H1 (cell line): ENCODE measurements at regions not wholly inside any gene's neighbourhood (a gene's known extent, or its start where the extent isn't known, plus 50 kb on each side); places are given as distances from the start of the nearest gene placed in this dataset.

Experiments used
- CTCF ChIA-PET: fragments of 300-600 bp; sonication (Branson Sonifier 250); formaldehyde crosslinking; loops from one replicate; lab custom pipeline; 2021; ENCODE audit not compliant: partially characterized antibody; lab: Charles Lee
- POLR2A ChIA-PET: fragments of 300-600 bp; sonication (Branson Sonifier 250); formaldehyde crosslinking; loops from one replicate; lab custom pipeline; 2021; ENCODE audit warnings: inconsistent platforms; ENCODE audit not compliant: partially characterized antibody; lab: Charles Lee
- DNase-seq, 2 experiments: peaks; one replicate each; pipeline versions ENCODE4 v3.0.0 to v3.0.0-alpha.2; 2010 to 2022; ENCODE audit warnings: low spot score in 2 of 2, low read depth in 1 of 2, mixed read lengths in 1 of 2
- FAIRE-seq: peaks from 2 replicates; lab custom pipeline; 2011; peaks lifted over from hg19 to GRCh38; lab: Jason Lieb, UNC
- H2AFZ ChIP-seq: 2 replicates; pipeline ENCODE4 v1.8.1; 2012; ENCODE audit warnings: low read length, inconsistent platforms
- H2AK5ac ChIP-seq: 2 replicates; pipeline ENCODE4 v1.6.1; 2013; ENCODE audit warnings: low read depth, low read length
- H2BK120ac ChIP-seq: replicated peaks from 2 replicates; pipeline ENCODE3; 2013; ENCODE audit warnings: low read depth, low read length, inconsistent platforms
- H2BK12ac ChIP-seq: 2 replicates; pipeline ENCODE4 v1.6.1; 2013; ENCODE audit warnings: low read depth, low read length
- H2BK15ac ChIP-seq: 2 replicates; pipeline ENCODE4 v1.6.1; 2013; ENCODE audit warnings: low read length
- H2BK20ac ChIP-seq: 2 replicates; pipeline ENCODE4 v1.6.1; 2013; ENCODE audit warnings: low read length
- H2BK5ac ChIP-seq: 2 replicates; pipeline ENCODE4 v1.6.1; 2013; ENCODE audit warnings: low read depth, low read length
- H3K14ac ChIP-seq: 2 replicates; pipeline ENCODE4 v1.6.1; 2013; ENCODE audit warnings: inconsistent platforms; ENCODE audit not compliant: insufficient read length
- H3K18ac ChIP-seq: 2 replicates; pipeline ENCODE4 v1.6.1; 2013; ENCODE audit warnings: low read length; ENCODE audit errors: extremely low read depth
- H3K23ac ChIP-seq: 2 replicates; pipeline ENCODE4 v1.6.1; 2013; ENCODE audit warnings: inconsistent platforms; ENCODE audit not compliant: insufficient read length
- H3K23me2 ChIP-seq: 2 replicates; pipeline ENCODE4 v1.6.1; 2013; ENCODE audit warnings: low read depth, low read length
- H3K27ac ChIP-seq: 2 replicates; pipeline ENCODE4 v1.6.1; 2011; ENCODE audit warnings: low read depth, low read length, inconsistent platforms
- H3K27me3 ChIP-seq, 4 experiments: replicated peaks in 1 of 4; 1 replicate in 1 of 4; 2 replicates in 3 of 4; pipeline versions ENCODE4 v1.6.1 to v1.8.1; 2011 to 2013; ENCODE audit warnings: low read length in 3 of 4, mild to moderate bottlenecking in 3 of 4, inconsistent platforms in 2 of 4, mixed read lengths in 2 of 4, moderate library complexity in 1 of 4; ENCODE audit not compliant: control insufficient read depth in 3 of 4, insufficient read depth in 3 of 4; ENCODE audit errors: extremely low read depth in 1 of 4
- H3K36me3 ChIP-seq, 4 experiments: 2 replicates each; pipeline versions ENCODE4 v1.6.1 to v1.8.1; 2011 to 2013; ENCODE audit warnings: mild to moderate bottlenecking in 4 of 4, low read length in 3 of 4, moderate library complexity in 2 of 4, control low read depth in 1 of 4, inconsistent platforms in 1 of 4; ENCODE audit not compliant: insufficient read depth in 4 of 4, control insufficient read depth in 2 of 4
- H3K4ac ChIP-seq: replicated peaks from 2 replicates; pipeline ENCODE3; 2013; ENCODE audit warnings: low read length, low read depth, mixed read lengths, inconsistent platforms; ENCODE audit not compliant: insufficient read length
- H3K4me1 ChIP-seq, 4 experiments: replicated peaks in 1 of 4; 1 replicate in 1 of 4; 2 replicates in 3 of 4; pipeline versions ENCODE4 v1.6.1 to v1.8.1; 2011 to 2013; ENCODE audit warnings: low read length in 3 of 4, inconsistent platforms in 2 of 4, mixed read lengths in 1 of 4; ENCODE audit not compliant: insufficient read depth in 4 of 4, control insufficient read depth in 3 of 4
- H3K4me2 ChIP-seq, 2 experiments: 2 replicates each; pipeline versions ENCODE4 v1.6.1 to v1.8.1; 2011 to 2013; ENCODE audit warnings: low read depth in 2 of 2, low read length in 2 of 2, control low read depth in 1 of 2, inconsistent platforms in 1 of 2, mild to moderate bottlenecking in 1 of 2; ENCODE audit not compliant: insufficient read depth in 1 of 2
- H3K4me3 ChIP-seq, 4 experiments: fragments of 200-600, 300-600 bp in 1 of 4; sonication (generic), shearing (Covaris generic), sonication (Bioruptor Twin) in 1 of 4; 2 replicates each; pipeline versions ENCODE4 v1.5.1 to v1.8.1; 2011 to 2016; ENCODE audit warnings: low read length in 4 of 4, low read depth in 3 of 4, control low read depth in 2 of 4, inconsistent platforms in 2 of 4, mild to moderate bottlenecking in 2 of 4, mixed read lengths in 1 of 4, moderate library complexity in 1 of 4; ENCODE audit not compliant: insufficient read depth in 2 of 4; ENCODE audit errors: extremely low read depth in 1 of 4
- H3K56ac ChIP-seq: replicated peaks from 2 replicates; pipeline ENCODE3; 2013; ENCODE audit warnings: low read depth, mild to moderate bottlenecking, mixed read lengths, low read length, inconsistent platforms; ENCODE audit not compliant: insufficient read length
- H3K79me1 ChIP-seq: 2 replicates; pipeline ENCODE4 v1.6.1; 2013; ENCODE audit warnings: low read depth, low read length, control low read depth
- H3K79me2 ChIP-seq, 2 experiments: 2 replicates each; pipeline versions ENCODE4 v1.6.1 to v1.8.1; 2012 to 2013; ENCODE audit warnings: low read length in 2 of 2, mild to moderate bottlenecking in 2 of 2, inconsistent platforms in 1 of 2; ENCODE audit not compliant: insufficient read depth in 2 of 2, control insufficient read depth in 1 of 2
- H3K9ac ChIP-seq, 4 experiments: replicated peaks in 1 of 4; 1 replicate in 1 of 4; 2 replicates in 3 of 4; pipeline versions ENCODE4 v1.6.1 to v1.8.1; 2011 to 2013; ENCODE audit warnings: low read depth in 3 of 4, low read length in 3 of 4, control low read depth in 2 of 4, mild to moderate bottlenecking in 2 of 4, moderate library complexity in 2 of 4, inconsistent platforms in 1 of 4; ENCODE audit errors: extremely low read depth in 1 of 4
- H3K9me3 ChIP-seq, 2 experiments: 2 replicates each; pipeline versions ENCODE4 v1.6.1 to v1.8.1; 2012 to 2013; ENCODE audit warnings: mild to moderate bottlenecking in 2 of 2, moderate library complexity in 2 of 2, control low read depth in 1 of 2, inconsistent platforms in 1 of 2, low read depth in 1 of 2, low read length in 1 of 2, mixed read lengths in 1 of 2; ENCODE audit not compliant: insufficient read depth in 2 of 2
- H4K20me1 ChIP-seq, 2 experiments: replicated peaks in 1 of 2; 2 replicates each; pipeline versions ENCODE3 to v1.8.1; 2011 to 2013; ENCODE audit warnings: inconsistent platforms in 2 of 2, low read length in 2 of 2, mild to moderate bottlenecking in 1 of 2; ENCODE audit not compliant: insufficient read depth in 2 of 2, control insufficient read depth in 1 of 2
- H4K5ac ChIP-seq: 2 replicates; pipeline ENCODE4 v1.6.1; 2013; ENCODE audit warnings: low read length, low read depth, mixed read lengths, inconsistent platforms; ENCODE audit not compliant: insufficient read length
- H4K8ac ChIP-seq: 2 replicates; pipeline ENCODE4 v1.8.0; 2013; ENCODE audit warnings: mild to moderate bottlenecking, moderate library complexity, low read length, inconsistent platforms; ENCODE audit not compliant: insufficient read depth; ENCODE audit errors: extremely low read depth
- H4K91ac ChIP-seq: replicated peaks from 2 replicates; pipeline ENCODE3; 2013; ENCODE audit warnings: low read length, mixed read lengths, inconsistent platforms; ENCODE audit not compliant: insufficient read length
- CTCF ChIP-seq, 3 experiments: IDR thresholded peaks; 1 replicate in 2 of 3; 2 replicates in 1 of 3; pipeline versions ENCODE4 v1.5.1 to v1.6.1; 2011; ENCODE audit warnings: low read length in 3 of 3, mild to moderate bottlenecking in 3 of 3, inconsistent platforms in 2 of 3, low read depth in 1 of 3, moderate library complexity in 1 of 3; ENCODE audit not compliant: insufficient read depth in 1 of 3; ENCODE audit errors: control extremely low read depth in 1 of 3
- E2F6 ChIP-seq: IDR thresholded peaks from 2 replicates; pipeline ENCODE4 v1.6.1; 2012; ENCODE audit warnings: inconsistent platforms
- NRF1 ChIP-seq: IDR thresholded peaks from 2 replicates; pipeline ENCODE4 v1.6.1; 2011; ENCODE audit warnings: mild to moderate bottlenecking, low read depth, low read length, improper control_type of control experiment
- RAD21 ChIP-seq, 2 experiments: IDR thresholded peaks in 1 of 2; conservative IDR thresholded peaks in 1 of 2; 2 replicates each; pipeline ENCODE4 v1.6.1; 2011; ENCODE audit warnings: low read depth in 2 of 2, low read length in 2 of 2, improper control_type of control experiment in 1 of 2, inconsistent platforms in 1 of 2, mild to moderate bottlenecking in 1 of 2, moderate library complexity in 1 of 2
- SUZ12 ChIP-seq: fragments of 200-600 bp; sonication (generic); IDR thresholded peaks from 2 replicates; pipeline ENCODE4 v1.6.1; 2012; ENCODE audit warnings: mild to moderate bottlenecking, inconsistent platforms, low read length, moderate library complexity, mixed read lengths
- WGBS, 2 experiments: shearing (Covaris generic) in 1 of 2; methylation state at CpG; one replicate each; pipeline versions ENCODE4 v1.1.6 to v1.1.7; 2013 to 2015; ENCODE audit warnings: low lambda C conversion rate in 2 of 2, mixed read lengths in 2 of 2, inconsistent platforms in 1 of 2, low coverage in 1 of 2, missing lambda C conversion rate in 1 of 2; ENCODE audit not compliant: insufficient replicate concordance in 2 of 2, insufficient coverage in 1 of 2, insufficient read length in 1 of 2; ENCODE audit errors: extremely low coverage in 1 of 2, missing lambda C conversion rate in 1 of 2; 5-methylcytosine and 5-hydroxymethylcytosine counted together

GRCh38 chr6:95819939-95820338 lies 195.8 kb upstream of the FUT9 start:
- no peaks in the 10 kb centered on the region for H3K9me3 ChIP-seq
- H4K8ac ChIP-seq = no peak overlapping the region
- no peak overlapping the region for H4K91ac ChIP-seq
- FAIRE-seq (no peak), DNase-seq (peak in 1 of 2 experiments; percentile 62)
- no peak overlapping the region for H3K4me2 ChIP-seq
- H3K14ac ChIP-seq = no peak overlapping the region
- no peak overlapping the region for H3K23ac ChIP-seq
- ChIA-PET POLR2A (no interaction called here), CTCF (interaction anchor here (0.6 to 4.2 kb wide), 18 partner anchors 8 to 450 kb away, joined by 3 to 26 read pairs (median 4); no protein-coding TSS in a partner anchor)
- H2AFZ ChIP-seq = no peak overlapping the region
- H3K79me2 ChIP-seq = no peaks in the 10 kb centered on the region
- H2BK15ac ChIP-seq = no peak overlapping the region
- no peak overlapping the region for H3K27ac ChIP-seq
- no peak overlapping the region for H2BK5ac ChIP-seq
- H4K5ac ChIP-seq = no peak overlapping the region
- no peaks in the 10 kb centered on the region for H3K36me3 ChIP-seq
- WGBS, 2 experiments = 67% methylated on average over 2 of the region's 2 CpGs; no CpG with 5 or more reads in 1 of the 2 experiments
- H3K4me3 ChIP-seq = no peak overlapping the region
- H2BK12ac ChIP-seq = no peak overlapping the region
- no peaks in the 10 kb centered on the region for H3K79me1 ChIP-seq
- H3K4me1 ChIP-seq = no peaks in the 10 kb centered on the region
- no peak overlapping the region for H3K18ac ChIP-seq
- H3K23me2 ChIP-seq = no peaks in the 10 kb centered on the region
- no peak overlapping the region for H2BK120ac ChIP-seq
- H3K27me3 ChIP-seq = no peaks in the 10 kb centered on the region
- H3K56ac ChIP-seq = no peak overlapping the region
- no peak overlapping the region for H3K9ac ChIP-seq
- no peak overlapping the region for H2AK5ac ChIP-seq
- H2BK20ac ChIP-seq = no peak overlapping the region
- TF ChIP-seq E2F6 = no peak
- peak; percentile 44 to 54 (median 46) for TF ChIP-seq CTCF (IDR thresholded peaks at IDR 0.05; ENCODE audit: control extremely low read depth in 1 of 3, insufficient read depth in 1 of 3, low read depth in 1 of 3, low read length in 3 of 3)
- TF ChIP-seq NRF1 = no peak
- no peak for TF ChIP-seq SUZ12
- TF ChIP-seq RAD21 (IDR thresholded peaks at IDR 0.05 in 1 of 2, conservative IDR thresholded peaks at IDR 0.05 in 1 of 2; ENCODE audit: low read depth in 2 of 2, low read length in 2 of 2) = peak; percentile 29 to 56; a peak in 2 of 4 replicates
- no peaks in the 10 kb centered on the region for H4K20me1 ChIP-seq
- no peak overlapping the region for H3K4ac ChIP-seq
